ENCODE measurements at regions not wholly inside any gene's neighbourhood (a gene's known extent, or its start where the extent isn't known, plus 50 kb on each side); places are given as distances from the start of the nearest gene placed in this dataset.
"Not testable (repeated sequence)": the region's sequence is repeated elsewhere in the genome, so short reads cannot be mapped to it uniquely, and the experiment has no call there.

DNA sequence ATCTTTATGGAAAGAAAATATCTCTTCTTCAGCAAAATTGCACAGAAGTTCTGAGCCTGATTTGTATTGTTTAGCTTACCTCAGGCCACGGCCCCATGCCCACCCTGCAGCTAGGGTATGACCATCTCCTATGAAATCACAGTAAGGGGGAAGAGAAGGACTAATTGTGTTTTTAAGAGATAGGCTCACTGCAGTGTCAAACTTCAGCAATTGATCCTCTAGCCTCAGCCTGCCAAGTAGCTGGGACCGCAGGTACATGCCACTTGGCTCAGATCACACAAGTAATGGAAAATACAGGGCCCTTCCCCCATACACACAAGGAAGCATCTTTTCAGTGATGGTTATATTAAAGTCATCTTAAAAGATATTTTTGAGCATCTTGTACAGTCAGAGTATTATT lies 60.0 kb downstream of the DMAC1 start:
- no peak for DNase-seq

DNA sequence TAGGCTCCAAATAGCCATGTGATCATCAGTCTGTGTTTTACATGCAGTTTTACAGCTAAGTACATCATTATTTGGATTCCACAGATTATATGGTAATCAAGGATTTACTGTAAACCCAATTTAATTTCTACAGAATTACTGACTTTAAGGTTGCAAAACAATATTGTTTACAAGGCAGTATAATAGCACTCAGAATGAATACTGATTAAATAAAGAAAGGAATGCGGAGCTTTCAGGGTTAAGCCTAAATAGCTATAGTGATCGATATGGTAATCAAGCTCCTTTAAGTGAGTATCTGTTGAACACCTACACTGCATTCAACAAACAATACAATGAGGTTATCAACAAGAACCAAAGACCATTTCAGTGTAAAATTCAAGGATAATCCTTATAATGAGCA lies 64.3 kb downstream of the DMAC1 start:
- no peak for DNase-seq

DNA sequence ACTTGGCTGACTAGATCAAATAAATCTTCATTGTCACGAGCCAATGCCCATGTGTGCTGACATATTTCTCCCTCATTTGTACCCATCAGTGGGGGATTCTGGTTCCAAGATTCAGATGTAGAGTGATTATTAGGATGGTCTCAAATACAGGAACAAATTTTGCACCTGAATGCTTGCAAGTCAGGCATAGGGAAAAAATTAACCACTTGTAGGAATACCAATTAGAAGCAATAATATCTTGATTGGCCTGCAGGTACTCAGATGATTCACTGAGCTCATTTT lies 69.5 kb downstream of the DMAC1 start:
- no peak for DNase-seq

DNA sequence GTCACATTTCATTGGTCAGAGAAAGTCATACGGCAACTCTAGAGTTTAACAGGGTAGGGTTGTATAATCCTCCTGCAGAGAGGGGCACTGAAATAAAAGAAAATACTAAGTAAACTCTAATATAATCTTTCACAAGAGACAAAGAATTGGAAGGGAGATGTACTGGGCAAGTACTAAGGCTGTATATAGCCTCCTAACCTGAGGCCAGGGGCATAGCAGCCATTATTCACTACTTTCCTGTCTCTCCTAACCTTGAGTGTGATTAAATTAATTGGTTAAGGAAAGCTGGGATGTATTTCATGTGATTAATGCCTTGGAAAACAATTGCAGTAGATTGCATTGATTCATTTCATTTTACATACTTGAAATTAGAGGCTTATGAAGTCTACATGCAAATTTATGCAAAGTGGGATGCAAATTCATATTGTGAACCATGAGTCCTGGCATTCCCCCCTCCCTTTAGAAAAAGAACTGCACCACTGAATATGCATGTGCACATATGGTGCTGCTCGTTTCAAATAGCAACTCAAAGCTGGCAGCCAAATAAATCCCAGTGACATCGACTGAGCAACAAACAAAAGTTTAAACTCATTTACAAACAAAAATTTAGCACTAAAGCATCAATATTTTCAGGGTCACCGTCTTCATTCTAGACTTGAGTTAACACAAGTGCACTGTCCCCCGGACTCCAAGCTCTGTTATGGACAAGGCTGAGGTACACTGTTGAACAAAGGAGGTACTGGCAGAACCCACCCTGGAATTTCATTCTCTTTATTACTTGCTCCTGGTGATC lies 70.0 kb downstream of the DMAC1 start:
- no peak for DNase-seq

DNA sequence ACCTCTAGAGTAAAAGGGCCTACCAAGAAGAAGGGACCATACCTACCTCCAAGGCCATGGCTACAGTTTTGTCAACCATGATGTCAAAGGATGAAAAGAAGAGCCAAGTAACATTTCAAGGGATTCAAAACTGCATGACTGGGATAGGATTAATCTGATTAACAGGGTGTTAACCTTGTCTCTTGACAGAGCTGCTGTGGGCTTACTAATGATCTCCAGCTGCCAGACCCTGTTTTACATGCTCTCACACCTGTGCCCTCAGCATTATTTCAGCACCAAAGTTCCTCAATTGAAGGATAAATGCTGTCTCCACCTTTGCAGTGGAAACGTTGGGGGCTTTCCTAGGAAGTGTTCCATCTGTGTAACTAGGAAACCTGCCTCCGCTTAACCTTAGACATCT lies 78.3 kb downstream of the DMAC1 start:
- no peak for DNase-seq

DNA sequence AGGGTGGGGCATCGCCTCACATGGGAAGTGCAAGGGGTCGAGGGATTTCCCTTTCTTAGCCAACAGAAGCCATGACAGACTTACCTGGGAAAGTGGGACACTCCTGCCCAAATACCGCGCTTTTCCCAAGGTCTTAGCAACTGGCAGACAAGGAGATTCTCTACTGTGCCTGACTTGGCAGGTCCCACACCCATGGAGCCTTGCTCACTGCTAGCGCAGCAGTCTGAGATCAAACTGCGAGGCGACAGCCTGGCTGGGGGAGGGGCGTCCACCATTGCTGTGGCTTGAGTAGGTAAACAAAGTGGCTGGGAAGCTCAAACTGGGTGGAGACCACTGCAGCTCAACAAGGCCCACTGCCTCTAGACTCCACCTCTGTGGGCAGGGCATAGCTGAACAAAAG lies 86.5 kb downstream of the DMAC1 start:
- not testable (repeated sequence) for DNase-seq

DNA sequence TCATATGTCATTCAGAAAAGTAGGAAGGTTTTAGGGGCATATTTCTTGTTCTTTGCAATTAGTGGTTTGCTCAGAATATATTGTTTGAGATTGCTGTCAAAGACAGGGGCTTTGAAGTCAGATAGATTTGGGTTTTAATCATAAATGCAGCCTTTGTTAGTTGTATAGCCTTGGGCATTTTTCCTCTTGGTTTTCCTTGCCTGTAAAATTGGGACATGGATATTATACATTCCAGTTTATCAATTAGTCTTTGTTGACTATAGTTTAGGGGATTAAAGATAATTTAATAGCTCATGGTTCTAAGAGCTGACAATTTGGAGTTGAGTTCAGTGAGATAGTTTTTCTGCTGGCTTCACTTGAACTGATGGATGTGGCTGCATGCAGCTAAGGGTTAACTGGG lies 88.9 kb downstream of the DMAC1 start:
- DNase-seq = no peak

DNA sequence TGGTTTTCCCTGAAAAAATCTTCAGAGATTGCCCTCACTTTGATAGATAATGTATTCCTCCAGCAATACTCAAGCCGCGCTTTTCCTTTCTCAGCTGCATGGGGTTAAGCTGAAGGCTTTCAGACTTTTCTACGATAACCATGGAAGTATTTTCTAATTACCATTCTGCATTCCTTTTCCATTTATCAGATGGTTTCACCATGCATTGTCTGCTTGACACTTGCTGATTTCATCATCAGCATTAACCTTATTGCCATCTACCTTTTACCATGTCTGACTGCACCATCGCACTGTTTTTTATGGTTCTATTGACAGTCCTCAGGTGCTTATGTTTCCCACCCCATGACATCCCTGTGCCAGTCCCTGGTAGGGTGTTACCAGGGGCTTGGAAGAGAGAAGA lies 91.6 kb downstream of the DMAC1 start:
- DNase-seq = no peak

DNA sequence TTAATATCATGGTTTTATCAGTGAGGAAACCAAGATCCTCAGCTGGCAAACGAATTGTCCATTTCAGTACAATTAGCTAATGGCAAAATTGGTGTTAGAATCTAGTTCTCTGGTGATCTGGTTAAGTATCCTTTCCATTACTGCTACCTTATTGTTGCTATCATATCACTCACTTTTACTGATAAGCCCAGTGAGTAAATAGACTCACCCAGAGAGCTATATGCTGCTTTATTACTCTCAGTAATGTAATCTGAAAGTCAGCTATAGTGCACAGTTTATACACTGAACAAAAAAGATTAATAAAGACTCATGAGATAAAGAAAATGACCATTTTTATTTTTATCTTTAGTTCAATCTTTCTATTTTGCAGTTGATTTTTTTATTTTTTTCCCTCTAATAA lies 95.0 kb downstream of the DMAC1 start:
- no peak for DNase-seq

DNA sequence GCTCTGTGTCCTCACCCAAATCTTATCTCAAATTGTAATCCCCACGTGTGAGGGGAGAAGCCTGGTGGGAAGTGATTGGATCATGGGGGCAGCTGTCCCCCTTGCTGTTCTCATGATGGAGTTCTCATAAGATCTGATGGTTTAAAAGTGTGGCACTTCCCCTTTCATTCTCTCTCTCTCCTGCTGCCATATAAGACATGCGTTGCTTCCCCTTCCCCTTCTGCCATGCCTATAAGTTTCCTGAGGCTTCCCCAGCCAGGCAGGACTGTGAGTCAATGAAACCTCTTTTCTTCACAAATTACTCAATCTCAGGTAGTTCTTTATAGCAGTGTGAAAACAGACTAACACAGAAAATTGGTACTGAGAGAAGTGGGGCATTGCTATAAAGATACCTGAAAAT lies 107.7 kb downstream of the DMAC1 start:
- no peak for DNase-seq

DNA sequence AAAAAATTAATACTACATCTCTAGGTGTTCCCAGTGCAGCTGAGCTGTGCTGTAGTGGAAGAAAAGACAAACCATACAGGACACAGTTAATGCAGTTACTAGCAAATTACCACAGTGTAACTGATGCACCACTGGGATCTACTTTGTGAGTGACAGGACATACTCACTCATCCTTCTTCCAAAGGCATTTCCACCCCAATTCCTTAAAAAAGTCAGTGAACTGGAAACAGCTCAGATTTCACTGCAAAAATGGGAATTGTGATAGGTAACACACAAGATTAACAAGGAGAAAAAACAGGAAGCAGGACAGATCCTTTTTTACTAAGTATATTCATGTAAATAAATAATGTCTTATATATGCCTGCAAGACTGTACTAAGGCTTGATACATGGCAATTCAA lies 109.6 kb downstream of the DMAC1 start:
- DNase-seq = no peak

DNA sequence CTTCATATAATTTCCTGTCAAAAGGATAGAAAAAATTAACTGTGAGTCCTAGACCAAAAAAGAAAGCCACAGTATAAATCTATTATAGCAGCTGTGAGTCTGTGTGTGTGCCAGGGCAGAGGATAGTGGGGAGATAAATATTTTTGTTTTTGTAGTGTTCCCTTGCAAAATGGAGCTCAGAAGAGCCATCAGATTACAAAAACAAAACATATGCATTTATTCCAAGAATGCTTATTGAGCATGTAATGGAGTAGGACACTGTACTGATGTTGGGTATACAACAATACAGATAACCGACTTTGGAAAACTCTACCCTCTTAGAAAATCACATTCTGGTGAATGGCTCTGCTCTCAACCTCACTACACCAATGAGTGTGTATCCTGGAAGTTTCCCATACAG lies 111.0 kb downstream of the DMAC1 start:
- no peak for DNase-seq

DNA sequence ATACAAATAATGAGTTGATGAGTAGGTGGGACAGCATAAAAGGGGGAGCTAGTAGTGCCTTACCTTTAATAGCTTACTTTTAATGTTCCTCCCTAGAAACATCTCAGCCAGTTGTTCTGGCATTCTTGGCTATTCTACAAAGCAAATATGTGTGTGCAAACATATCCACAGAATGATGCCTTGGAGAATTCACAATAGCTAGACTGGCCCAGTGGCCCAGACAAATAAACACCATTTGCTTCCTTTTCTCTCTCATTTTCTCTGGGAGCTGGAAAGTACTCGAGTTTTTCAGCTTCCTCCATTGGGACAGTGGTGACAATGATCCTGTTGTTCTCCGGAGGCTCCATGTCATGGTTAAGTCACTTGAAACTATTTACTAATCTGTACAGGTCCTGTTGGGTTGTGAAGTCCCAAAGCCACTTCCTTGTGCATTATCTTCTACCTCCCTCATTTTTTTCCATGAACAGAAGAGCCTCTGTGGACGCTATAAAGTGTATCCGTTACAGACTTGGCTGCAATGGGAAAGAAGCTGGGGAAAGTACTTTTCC lies 122.9 kb downstream of the DMAC1 start:
- no peak for DNase-seq

DNA sequence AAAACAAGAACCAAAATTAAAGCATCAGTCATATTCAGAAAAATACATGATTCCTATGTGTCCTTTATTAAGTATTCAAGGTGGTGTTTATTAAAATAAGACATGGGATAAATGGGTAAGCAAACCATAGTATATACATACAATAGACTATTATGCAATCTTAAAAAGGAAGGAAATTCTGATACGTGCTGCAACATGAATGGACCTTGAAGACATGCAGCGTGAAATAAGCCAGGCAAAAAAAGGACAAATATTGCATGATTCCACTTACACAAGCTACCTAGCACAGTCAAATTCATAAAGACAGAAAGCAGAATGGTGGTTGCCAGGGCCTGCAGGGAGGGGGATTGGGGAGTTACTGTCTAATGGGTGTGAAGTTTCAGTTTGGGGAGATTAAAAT lies 127.7 kb downstream of the DMAC1 start:
- DNase-seq = no peak

DNA sequence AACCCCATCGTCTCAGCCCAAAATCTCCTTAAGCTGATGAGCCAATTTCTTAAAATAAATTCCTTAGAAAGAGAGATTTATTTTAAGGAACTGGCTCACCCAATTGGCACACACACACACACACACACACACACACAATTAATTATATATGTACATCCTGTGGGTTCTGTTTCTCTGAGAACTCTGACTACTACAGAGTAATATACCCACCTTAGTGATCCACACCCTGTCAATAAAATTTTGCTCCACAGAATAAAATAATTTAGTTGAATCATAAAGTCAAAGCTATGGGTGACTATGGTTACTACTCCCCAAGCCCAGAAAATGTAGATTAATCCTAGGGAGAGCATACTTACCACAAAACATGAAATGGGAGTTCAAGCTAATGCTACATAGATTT lies 131.0 kb downstream of the DMAC1 start:
- no peak for DNase-seq

DNA sequence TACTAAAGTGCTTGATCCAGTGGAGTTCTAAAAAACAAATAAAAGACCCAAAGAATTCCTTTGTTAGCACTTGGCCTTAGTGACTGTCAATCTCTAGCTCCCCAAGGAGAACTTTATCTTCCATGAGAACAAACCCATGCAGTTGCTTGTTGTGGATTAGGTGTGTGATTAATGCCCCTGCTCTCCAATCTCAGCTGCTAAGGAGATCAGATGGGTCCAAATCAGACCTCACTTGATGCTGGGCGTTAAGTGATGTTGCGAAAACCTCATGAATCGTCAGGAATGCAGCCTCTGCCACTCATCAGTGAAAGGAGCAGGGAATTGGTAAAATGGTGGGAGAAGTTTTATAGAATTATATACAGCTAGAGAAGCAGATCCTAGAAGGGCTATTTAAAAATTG lies 133.7 kb downstream of the DMAC1 start:
- no peak for DNase-seq

DNA sequence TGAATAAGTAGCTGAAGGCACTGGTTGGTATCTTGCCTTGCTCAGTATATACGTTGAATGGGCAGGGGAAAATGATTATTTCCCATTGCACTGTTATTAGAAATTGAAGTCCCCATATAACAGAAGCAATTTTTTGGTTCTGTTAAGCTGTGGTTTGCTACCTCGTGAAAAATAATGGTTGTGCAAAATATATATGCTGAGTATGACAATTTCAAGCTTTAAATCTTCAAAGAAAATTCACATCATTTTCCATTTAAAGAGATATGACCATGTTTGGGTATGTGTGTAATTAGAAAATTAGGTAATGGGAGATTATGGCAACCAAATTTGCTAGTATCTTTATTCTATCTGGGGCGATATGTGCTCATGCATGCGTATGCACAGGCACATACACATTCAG lies 139.8 kb downstream of the DMAC1 start:
- no peak for DNase-seq

DNA sequence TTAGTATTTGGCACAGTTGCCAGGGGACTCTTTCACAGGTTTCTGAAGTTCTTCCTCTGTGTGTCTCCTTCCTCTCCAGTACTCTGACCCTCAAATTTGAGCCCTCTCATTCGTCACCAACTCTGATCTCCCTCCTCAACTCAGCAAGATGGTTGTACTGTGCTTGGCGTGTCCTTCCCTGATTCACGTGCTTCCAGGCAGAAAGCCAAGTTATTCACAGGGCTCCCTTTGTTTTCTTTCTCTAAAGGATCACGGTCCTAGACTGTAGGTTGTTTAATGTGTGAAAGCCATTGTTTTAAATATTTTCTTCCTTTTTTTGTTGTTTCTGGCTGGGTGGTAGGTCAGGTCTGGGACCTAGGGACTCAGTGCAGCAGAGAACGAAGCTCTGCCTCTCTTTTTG lies 142.9 kb downstream of the DMAC1 start:
- DNase-seq = no peak

DNA sequence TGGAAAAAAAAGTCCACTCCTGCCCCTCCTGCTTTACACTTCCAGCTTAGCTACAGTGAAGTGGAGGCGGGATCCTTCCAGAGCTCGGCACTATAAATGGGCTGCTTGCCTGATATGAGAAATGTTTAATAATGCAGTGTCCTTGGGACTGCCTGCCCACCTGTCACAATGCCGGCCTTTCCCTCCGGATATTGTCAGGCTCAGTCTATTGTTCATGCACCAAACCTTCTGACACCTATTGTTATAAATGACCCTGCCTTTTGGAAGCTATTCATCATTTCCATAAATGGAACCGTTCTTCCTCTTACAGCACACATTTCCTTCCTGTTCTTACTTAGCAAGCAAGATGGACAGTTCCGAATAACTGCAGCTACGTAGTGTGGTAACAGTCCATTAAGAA lies 146.3 kb downstream of the DMAC1 start:
- DNase-seq = no peak

DNA sequence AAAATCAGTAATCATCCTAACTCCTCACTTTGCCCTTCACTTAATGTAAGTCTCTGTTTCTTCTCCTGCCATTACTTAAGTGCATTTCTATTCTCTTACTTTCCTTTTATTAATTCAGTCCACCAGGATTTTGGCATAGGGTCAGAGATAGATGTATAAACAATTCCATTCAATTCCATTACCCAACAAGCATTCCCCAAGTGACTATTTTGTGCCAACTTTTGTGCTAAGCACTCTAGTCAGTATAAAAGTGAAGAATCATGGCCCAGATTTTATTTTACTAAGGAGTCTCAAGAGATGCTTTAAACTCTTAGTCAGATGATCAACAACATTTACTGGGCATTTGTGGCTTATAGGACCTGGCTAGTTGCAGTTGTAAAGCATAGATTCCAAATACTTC lies 159.3 kb downstream of the DMAC1 start:
- no peak for DNase-seq

DNA sequence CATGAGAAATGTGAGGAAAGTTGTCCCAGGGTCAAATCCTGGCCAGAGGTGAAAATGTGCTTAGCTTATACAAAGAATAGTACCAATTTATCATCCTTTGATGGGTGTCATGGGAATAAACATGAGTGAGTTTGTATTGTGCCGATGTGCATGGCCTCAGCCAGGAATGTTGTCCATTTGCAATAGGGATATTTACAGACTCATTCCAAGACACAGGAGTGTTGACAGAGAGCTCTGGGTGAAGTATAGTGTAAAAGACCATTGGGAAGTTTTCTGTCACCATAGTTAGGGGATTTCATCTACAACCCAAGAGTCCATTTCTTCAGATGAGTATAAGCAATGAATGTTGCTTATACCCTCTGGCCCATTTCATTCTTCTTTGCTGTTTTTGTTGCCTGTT lies 160.1 kb downstream of the DMAC1 start:
- no peak for DNase-seq

DNA sequence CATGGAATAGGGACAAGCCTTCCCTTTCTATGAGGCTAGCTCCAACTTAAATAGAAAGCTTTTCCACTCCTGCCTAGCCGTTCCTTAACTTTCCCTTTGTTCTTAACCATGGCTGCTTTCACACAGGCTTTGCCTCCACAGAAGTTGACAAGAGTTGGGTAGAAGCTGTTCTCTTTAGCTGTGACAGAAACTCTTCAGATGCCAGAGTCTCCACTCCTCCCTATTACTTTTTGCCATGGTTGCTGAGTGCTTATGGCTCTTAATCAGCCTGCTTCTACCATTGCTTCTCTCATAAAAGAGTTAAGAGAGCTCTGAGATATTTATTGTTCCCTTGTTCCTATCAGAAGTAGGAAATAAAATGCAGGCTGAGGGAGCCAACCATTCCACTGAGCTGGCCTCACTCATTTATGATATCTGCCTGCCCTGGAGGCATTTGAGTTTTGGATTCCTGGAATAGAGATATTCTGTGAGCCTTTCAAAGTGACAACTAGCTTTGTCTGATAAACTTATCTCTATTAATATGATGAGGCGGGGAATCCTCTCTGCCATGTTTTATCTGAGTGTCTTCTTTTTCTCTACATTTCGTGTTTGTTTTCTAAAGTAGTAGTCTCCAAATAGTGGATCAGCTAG lies 162.6 kb downstream of the DMAC1 start:
- no peak for DNase-seq

DNA sequence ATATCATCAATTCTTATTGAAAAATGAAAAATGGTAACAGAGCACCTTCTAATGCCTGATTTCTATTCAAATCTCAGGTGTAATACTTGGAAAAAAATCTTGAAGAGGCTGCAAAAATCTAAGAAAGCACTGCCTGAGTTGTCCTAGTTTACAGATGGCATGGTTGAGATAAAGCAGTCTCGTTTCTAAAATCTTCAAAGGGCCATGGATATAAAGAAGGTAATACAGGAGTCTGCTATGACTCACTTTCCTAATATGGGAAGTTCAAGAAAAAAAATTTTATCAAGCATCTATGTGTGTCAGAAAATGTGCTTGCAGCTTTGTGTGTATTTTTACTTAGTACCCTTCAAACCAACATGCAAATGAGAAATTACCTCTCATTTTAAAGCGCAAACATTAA lies 163.3 kb downstream of the DMAC1 start:
- no peak for DNase-seq

DNA sequence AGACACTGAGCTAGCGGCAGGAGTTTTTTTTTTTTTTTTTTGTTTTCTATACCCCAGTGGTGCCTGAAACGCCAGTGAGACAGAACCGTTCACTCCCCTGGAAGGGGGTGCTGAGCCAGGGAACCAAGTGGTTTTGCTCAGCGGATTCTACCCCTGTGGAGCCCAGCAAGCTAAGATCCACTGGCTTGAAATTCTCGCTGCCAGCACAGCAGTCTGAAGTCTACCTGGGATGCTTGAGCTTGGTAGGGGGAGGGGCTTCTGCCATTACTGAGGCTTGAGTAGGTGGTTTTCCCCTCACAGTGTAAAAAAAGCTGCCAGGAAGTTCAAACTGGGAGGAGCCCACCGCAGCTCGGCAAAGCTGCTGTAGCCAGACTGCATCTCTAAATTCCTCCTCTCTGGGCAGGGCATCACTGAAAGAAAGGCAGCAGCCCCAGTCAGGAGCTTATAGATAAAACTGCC lies 173.0 kb downstream of the DMAC1 start:
- peak; percentile 16 for DNase-seq

DNA sequence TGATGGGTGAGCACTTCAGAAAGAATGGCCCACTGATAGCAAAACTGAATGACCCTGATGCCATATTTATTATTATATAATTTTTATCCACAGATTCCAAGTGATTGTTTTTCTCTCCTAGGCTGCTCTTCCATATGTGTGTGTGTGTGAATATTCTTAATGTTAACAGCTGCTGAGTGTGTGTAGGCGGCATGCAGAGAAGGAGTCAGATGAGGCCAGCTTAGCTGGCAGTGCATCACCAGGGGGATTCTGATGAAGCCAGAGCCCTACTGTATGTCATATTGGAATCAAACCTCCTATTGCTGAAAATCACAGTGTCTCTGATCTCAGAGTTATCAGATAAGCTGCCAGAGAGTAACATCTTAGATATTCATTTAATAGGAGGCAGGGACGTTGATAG lies 177.1 kb downstream of the DMAC1 start:
- DNase-seq = no peak

All from activated CD4-positive, alpha-beta T cell treated with anti-CD3 and anti-CD28 coated beads, Interleukin-2, amount 50 U/mL, for 16 hours (primary cell).